HL-60 (cell line): ENCODE measurements at regions not wholly inside any gene's neighbourhood (a gene's known extent, or its start where the extent isn't known, plus 50 kb on each side); places are given as distances from the start of the nearest gene placed in this dataset.
"Not testable (repeated sequence)": the region's sequence is repeated elsewhere in the genome, so short reads cannot be mapped to it uniquely, and the experiment has no call there.

Experiments used
- DNase-seq, 2 experiments: peaks; one replicate each; pipeline ENCODE4 v3.0.0-alpha.2; 2010 to 2020; ENCODE audit warnings: low read depth in 1 of 2, low spot score in 1 of 2
- H3K27ac ChIP-seq: fragments of 250-450 bp; sonication (Bioruptor Pico); replicated peaks from 2 replicates; pipeline ENCODE4 v1.5.1; 2020; ENCODE audit warnings: mild to moderate bottlenecking, moderate library complexity
- H3K27me3 ChIP-seq: fragments of 250-450 bp; sonication (Bioruptor Pico); 2 replicates; pipeline ENCODE4 v1.5.1; 2021; ENCODE audit warnings: mild to moderate bottlenecking, moderate library complexity; ENCODE audit not compliant: insufficient read depth, poor library complexity, severe bottlenecking
- H3K4me3 ChIP-seq: replicated peaks from 2 replicates; pipeline ENCODE4 v1.5.1; 2011; ENCODE audit warnings: mild to moderate bottlenecking, control low read depth, low read length; ENCODE audit not compliant: insufficient read depth
- GABPA ChIP-seq: IDR thresholded peaks from 2 replicates; pipeline ENCODE4 v1.6.1; 2012; ENCODE audit warnings: low read depth
- POLR2AphosphoS5 ChIP-seq: IDR thresholded peaks from 2 replicates; pipeline ENCODE4 v1.6.1; 2012; ENCODE audit warnings: low read depth
- SPI1 ChIP-seq: IDR thresholded peaks from 2 replicates; pipeline ENCODE4 v1.6.1; 2012; ENCODE audit warnings: low read depth, mild to moderate bottlenecking, borderline replicate concordance
- TF ChIP-seq, protein P1 (sequence below): IDR thresholded peaks from one replicate; pipeline ENCODE4 v1.5.1; 2011; ENCODE audit warnings: low read length, control low read depth, inconsistent platforms; ENCODE audit not compliant: insufficient read depth
- TF ChIP-seq, protein P2 (sequence below): IDR thresholded peaks from 2 replicates; pipeline ENCODE4 v1.6.1; 2012; ENCODE audit warnings: low read depth; ENCODE audit not compliant: insufficient replicate concordance

DNA sequence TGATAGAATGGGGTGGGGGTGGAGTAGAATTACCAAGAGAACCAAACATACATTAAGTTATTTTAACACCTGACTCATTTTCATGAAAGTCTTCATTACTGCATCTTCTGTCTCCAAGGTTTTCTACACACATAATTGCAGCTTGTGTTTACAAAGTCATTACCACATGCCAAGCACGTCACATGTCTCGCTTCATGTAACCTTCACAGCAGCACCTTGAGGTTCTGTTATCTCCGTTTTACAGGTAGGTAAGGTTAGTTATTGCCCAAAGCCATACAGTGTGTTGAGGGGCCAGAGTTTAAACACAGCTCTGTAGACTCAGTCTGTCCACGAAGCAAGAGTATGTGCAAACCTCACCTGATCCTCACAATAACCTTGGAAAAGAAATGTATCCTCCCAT is 64.3 kb upstream of the RBM19 start:
- no peak for DNase-seq
- Histone ChIP-seq H3K4me3 (no peak overlapping the region), H3K27ac (no peak overlapping the region), H3K27me3 (no peaks in the 10 kb centered on the region)
- TF ChIP-seq, protein P1, sequence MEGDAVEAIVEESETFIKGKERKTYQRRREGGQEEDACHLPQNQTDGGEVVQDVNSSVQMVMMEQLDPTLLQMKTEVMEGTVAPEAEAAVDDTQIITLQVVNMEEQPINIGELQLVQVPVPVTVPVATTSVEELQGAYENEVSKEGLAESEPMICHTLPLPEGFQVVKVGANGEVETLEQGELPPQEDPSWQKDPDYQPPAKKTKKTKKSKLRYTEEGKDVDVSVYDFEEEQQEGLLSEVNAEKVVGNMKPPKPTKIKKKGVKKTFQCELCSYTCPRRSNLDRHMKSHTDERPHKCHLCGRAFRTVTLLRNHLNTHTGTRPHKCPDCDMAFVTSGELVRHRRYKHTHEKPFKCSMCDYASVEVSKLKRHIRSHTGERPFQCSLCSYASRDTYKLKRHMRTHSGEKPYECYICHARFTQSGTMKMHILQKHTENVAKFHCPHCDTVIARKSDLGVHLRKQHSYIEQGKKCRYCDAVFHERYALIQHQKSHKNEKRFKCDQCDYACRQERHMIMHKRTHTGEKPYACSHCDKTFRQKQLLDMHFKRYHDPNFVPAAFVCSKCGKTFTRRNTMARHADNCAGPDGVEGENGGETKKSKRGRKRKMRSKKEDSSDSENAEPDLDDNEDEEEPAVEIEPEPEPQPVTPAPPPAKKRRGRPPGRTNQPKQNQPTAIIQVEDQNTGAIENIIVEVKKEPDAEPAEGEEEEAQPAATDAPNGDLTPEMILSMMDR: no peak
- TF ChIP-seq GABPA: no peak
- TF ChIP-seq, protein P2, sequence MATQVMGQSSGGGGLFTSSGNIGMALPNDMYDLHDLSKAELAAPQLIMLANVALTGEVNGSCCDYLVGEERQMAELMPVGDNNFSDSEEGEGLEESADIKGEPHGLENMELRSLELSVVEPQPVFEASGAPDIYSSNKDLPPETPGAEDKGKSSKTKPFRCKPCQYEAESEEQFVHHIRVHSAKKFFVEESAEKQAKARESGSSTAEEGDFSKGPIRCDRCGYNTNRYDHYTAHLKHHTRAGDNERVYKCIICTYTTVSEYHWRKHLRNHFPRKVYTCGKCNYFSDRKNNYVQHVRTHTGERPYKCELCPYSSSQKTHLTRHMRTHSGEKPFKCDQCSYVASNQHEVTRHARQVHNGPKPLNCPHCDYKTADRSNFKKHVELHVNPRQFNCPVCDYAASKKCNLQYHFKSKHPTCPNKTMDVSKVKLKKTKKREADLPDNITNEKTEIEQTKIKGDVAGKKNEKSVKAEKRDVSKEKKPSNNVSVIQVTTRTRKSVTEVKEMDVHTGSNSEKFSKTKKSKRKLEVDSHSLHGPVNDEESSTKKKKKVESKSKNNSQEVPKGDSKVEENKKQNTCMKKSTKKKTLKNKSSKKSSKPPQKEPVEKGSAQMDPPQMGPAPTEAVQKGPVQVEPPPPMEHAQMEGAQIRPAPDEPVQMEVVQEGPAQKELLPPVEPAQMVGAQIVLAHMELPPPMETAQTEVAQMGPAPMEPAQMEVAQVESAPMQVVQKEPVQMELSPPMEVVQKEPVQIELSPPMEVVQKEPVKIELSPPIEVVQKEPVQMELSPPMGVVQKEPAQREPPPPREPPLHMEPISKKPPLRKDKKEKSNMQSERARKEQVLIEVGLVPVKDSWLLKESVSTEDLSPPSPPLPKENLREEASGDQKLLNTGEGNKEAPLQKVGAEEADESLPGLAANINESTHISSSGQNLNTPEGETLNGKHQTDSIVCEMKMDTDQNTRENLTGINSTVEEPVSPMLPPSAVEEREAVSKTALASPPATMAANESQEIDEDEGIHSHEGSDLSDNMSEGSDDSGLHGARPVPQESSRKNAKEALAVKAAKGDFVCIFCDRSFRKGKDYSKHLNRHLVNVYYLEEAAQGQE: no peak
- no peak for TF ChIP-seq SPI1
- TF ChIP-seq POLR2AphosphoS5: no peak

DNA sequence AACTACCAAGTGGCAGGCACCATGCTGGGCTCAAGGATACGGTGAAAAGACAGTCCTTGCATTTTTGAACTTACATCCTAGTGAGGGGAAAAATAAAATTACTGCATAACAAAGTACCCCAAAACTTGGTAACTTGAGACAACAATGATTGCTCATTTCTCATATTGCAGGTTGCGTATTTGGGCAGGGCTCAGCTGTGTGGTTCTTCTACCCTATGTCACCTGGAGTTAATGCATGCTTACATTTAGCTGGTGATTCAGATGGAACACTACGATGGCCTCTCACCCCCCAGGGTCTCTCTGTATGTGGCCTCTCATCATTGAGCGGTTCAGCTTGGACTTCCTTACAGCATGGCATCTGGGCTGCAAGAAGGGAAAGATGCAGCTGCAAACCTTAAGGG is 60.7 kb upstream of the RBM19 start:
- DNase-seq: no peak

DNA sequence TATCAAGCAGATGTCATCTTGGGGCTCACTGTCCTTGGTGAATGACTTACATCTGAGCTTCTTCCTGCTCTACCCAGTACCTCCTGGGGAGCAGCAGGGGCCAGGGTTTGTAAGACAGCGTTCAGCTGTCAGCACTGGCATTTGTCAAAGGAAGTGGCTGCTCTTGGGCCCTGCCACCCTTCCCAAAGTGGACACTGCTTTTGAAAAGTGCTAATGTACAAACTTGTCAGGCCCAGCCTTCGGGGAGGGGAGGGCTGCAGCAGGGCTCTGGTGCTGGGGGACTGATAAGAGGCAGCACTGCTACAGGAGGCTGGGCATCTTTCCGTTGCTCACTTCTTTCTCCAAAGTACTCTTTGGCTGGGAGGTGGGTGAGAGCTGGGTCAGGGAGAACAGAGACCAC is 59.8 kb upstream of the RBM19 start:
- no peak for DNase-seq
- TF ChIP-seq SPI1: no peak
- TF ChIP-seq GABPA: no peak
- TF ChIP-seq, protein P2: no peak
- TF ChIP-seq, protein P1: no peak
- TF ChIP-seq POLR2AphosphoS5: no peak
- H3K27me3 ChIP-seq: no peaks in the 10 kb centered on the region
- no peak overlapping the region for H3K4me3 ChIP-seq
- H3K27ac ChIP-seq: no peak overlapping the region

More for the DNA sequence above, 60.7 kb upstream of the RBM19 start:
- Histone ChIP-seq H3K27ac (no peak overlapping the region), H3K4me3 (no peak overlapping the region), H3K27me3 (no peaks in the 10 kb centered on the region)
- no peak for TF ChIP-seq GABPA
- TF ChIP-seq, protein P2: no peak
- no peak for TF ChIP-seq POLR2AphosphoS5
- TF ChIP-seq, protein P1: no peak
- no peak for TF ChIP-seq SPI1

DNA sequence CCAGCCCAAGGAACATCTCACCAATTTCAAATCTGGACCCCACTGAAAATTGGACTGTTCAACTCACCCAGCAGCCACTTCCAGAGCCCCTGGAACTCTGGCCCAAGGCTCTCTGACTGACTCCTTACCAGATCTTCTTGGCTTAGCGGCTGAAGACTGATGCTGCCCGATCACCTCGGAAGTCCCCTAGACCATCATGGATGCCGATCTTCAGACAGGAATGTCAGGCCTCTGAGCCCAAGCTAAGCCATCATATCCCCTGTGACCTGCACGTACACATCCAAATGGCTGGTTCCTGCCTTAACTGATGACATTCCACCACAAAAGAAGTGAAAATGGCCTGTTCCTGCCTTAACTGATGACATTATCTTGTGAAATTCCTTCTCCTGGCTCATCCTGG is 56.0 kb upstream of the RBM19 start:
- not testable (repeated sequence) for H3K27me3 ChIP-seq, DNase-seq, H3K4me3 ChIP-seq, H3K27ac ChIP-seq
